Astrocyte of the cerebellum (primary cell): ENCODE measurements at regions not wholly inside any gene's neighbourhood (a gene's known extent, or its start where the extent isn't known, plus 50 kb on each side); places are given as distances from the start of the nearest gene placed in this dataset.

Source experiments
- DNase-seq: peaks from one replicate; pipeline ENCODE4 v3.0.0-alpha.2; 2011; ENCODE audit warnings: low read depth
- H3K4me3 ChIP-seq: 2 replicates; pipeline ENCODE4 v1.5.1; 2011; ENCODE audit warnings: mild to moderate bottlenecking, low read depth, low read length, moderate library complexity
- in situ Hi-C: cut with HindIII; loops from 2 replicates; pipeline ENCODE4 v1.10.0; 2017; ENCODE audit warnings: low sequenced_read_pairs
- TF ChIP-seq, protein P1 (sequence below): IDR thresholded peaks from 2 replicates; pipeline ENCODE4 v1.5.1; 2012; ENCODE audit warnings: low read length, low read depth, moderate library complexity, mild to moderate bottlenecking; ENCODE audit errors: missing control alignments

DNA sequence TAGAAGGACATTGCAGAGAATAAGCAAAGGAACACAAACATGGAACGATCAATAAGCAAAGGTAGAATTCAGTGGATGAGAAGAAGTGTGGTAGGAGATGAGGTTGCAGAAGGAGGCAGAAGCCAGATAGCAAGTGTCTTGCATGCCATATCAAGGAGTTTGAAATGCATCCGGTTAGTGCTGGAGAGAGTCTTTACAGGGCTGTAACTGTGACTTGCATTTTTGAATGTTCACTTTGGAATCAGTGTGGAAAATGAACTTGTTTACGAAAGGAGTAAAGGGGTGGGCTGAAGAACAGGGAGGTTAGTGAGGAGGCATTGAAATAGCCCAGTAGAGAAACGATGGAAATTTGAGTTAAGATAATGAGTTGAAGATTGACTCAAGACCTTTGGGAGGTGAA is 90.7 kb upstream of the MBNL2 start:
- in situ Hi-C loops, result no loop called here
- no peak overlapping the region for H3K4me3 ChIP-seq
- TF ChIP-seq, protein P1, sequence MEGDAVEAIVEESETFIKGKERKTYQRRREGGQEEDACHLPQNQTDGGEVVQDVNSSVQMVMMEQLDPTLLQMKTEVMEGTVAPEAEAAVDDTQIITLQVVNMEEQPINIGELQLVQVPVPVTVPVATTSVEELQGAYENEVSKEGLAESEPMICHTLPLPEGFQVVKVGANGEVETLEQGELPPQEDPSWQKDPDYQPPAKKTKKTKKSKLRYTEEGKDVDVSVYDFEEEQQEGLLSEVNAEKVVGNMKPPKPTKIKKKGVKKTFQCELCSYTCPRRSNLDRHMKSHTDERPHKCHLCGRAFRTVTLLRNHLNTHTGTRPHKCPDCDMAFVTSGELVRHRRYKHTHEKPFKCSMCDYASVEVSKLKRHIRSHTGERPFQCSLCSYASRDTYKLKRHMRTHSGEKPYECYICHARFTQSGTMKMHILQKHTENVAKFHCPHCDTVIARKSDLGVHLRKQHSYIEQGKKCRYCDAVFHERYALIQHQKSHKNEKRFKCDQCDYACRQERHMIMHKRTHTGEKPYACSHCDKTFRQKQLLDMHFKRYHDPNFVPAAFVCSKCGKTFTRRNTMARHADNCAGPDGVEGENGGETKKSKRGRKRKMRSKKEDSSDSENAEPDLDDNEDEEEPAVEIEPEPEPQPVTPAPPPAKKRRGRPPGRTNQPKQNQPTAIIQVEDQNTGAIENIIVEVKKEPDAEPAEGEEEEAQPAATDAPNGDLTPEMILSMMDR, result no peak
- DNase-seq, result no peak

DNA sequence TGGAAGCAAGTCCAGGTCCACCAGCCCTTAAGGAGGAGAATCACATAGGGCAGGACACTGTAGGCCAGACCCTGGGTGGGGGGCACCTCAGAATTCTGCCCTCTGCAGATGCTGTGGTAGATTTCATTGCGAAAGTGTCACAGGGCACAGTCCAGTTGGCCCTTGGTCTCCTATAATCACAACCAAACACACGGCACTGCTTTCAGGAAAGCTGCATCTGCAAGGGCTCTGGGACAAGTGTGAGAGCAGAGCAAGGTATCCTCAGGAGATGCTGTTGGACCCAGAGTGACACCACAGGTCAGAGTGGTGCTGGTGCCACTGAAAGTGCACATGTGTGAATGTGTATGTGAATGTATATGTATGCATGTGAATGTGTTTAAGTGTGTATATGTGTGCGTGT is 88.6 kb upstream of the MBNL2 start:
- H3K4me3 ChIP-seq, result no peak overlapping the region
- DNase-seq, result no peak
- in situ Hi-C loops, result no loop called here
- TF ChIP-seq, protein P1, result no peak

DNA sequence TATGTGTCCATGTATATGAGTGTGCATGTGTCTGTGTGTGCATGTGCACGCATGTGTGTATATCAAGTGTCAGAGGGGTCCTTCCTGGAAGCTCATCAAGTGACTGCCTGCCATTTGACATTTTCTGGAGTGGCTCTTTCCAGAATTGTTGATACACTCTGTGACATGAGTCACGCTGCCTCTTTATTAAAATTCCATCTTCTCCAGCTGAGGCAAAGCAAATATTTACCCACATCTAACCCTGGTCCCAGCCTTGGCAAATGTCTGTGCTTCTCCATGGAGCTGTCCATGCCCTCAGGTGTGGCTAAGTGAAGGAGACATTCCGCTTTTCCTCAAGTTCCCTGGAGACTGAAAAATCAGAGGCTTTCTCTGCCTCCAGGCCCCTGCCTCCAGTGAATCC is 88.2 kb upstream of the MBNL2 start:
- TF ChIP-seq, protein P1, result no peak
- H3K4me3 ChIP-seq, result no peak overlapping the region
- DNase-seq, result no peak
- in situ Hi-C loops, result no loop called here

DNA sequence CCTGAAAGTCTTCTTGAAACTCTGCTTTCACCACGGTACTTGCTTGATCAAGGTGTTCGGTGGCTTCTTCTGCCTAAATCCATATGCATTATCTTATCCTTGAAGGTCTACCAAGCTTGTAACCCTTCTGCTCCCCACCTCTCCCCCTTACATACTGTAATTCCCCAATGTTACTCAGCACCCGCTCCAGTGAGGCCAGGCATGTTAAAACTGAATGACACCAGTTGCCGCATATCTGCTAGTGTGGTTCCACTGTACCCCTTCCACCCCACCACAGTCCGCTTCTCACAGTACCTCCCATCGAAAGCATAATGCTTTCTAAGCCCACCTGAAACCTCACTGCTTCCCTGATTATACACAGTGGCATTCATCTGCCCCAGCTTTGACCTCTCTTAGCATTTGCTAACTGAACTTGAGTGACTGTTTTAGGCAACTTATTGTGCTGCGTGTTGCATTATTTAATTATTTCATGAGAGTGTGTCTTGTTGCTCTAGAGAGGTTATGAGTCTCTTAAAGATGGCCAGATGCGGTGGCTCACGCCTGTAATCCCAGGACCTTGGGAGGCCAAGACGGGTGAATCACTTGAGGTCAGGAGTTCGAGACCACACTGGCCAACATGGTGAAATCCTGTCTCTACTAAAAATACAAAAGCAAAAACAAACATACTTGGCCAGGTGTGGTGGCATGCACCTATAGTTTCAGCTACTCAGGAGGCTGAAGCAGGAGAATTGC is 87.6 kb upstream of the MBNL2 start:
- in situ Hi-C loops, result no loop called here

DNA sequence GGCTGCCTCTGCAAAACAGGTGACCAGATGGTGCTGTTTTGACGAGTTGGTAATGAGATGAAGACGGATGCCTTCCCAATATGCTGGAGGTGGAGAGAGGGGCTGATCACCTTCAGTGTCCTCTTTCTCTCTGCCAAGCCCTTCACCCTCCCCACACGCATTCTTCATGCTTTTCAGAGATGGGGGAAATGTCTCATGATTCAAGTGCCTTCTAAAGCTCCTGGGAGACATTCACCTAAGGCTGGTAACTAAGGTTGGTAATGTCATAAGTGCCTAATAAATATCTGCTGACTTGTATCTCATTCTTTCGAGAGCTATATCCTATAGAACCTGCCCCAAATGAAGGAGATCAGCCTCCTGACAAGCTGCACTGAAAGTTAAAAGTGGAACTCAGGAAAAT is 86.2 kb upstream of the MBNL2 start:
- DNase-seq, result no peak
- no peak overlapping the region for H3K4me3 ChIP-seq
- TF ChIP-seq, protein P1, result no peak
- in situ Hi-C loops, result no loop called here

More for the DNA sequence above, 87.6 kb upstream of the MBNL2 start:
- TF ChIP-seq, protein P1, result no peak
- no peak for DNase-seq
- no peak overlapping the region for H3K4me3 ChIP-seq

DNA sequence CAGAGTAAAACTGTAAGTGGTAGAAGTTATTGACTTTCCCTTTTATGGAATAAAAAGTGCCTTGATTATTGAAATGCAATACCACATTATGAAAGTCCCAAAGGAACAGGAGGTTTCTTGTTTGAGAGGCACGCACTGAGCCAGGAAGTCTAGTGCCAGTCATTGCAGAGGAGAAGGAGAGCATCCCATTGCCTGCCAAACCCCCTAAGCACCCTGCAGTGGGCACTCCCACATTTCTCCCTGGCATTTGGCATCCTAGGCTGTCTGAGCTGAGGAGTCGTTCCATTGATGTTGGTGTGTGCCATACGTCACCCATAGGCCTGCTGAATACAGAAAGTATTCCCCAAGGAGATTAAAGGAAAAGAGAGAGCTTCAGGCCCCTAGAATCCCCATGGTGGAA is 85.7 kb upstream of the MBNL2 start:
- no peak overlapping the region for H3K4me3 ChIP-seq
- in situ Hi-C loops, result no loop called here
- TF ChIP-seq, protein P1, result no peak
- DNase-seq, result no peak
